MCF 10A (cell line): ENCODE measurements at regions not wholly inside any gene's neighbourhood (a gene's known extent, or its start where the extent isn't known, plus 50 kb on each side); places are given as distances from the start of the nearest gene placed in this dataset.

ENCODE experiments used
- BruUV-seq: library from RNA; stranded (reverse); fragments of 400-500 nt; replicated peaks from 2 replicates; lab custom pipeline; 2021; lab: Mats Ljungman, UMichigan
- CTCF ChIA-PET: fragments of 300-600 bp; sonication (Branson Sonifier 250); formaldehyde crosslinking; extraction: SDS; loops from one replicate; lab custom pipeline; 2021; ENCODE audit warnings: antibody characterized with exemption, inconsistent platforms; lab: Yijun Ruan, JAX
- POLR2A ChIA-PET: fragments of 300-600, 350-650 bp; sonication (Branson Sonifier 250); formaldehyde crosslinking; extraction: SDS; loops from one replicate; lab custom pipeline; 2020; ENCODE audit warnings: antibody characterized with exemption, inconsistent platforms; lab: Yijun Ruan, JAX
- DNase-seq: peaks from one replicate; pipeline ENCODE4 v3.0.0-alpha.2; 2018; ENCODE audit not compliant: unreplicated experiment
- H3K27ac Mint-ChIP-seq: one replicate; pipeline ENCODE4 v1.8.0; 2022; ENCODE audit warnings: mild to moderate bottlenecking, low read depth, mixed read lengths; ENCODE audit not compliant: unreplicated experiment
- H3K27me3 Mint-ChIP-seq: one replicate; pipeline ENCODE4 v1.8.0; 2022; ENCODE audit warnings: mixed read lengths; ENCODE audit not compliant: insufficient read depth, unreplicated experiment
- H3K36me3 Mint-ChIP-seq: one replicate; pipeline ENCODE4 v1.8.0; 2022; ENCODE audit warnings: mild to moderate bottlenecking, moderate library complexity, mixed read lengths; ENCODE audit not compliant: insufficient read depth, unreplicated experiment
- H3K4me1 Mint-ChIP-seq: one replicate; pipeline ENCODE4 v1.8.0; 2022; ENCODE audit warnings: mixed read lengths; ENCODE audit not compliant: insufficient read depth, unreplicated experiment
- H3K4me3 Mint-ChIP-seq: one replicate; pipeline ENCODE4 v1.8.0; 2022; ENCODE audit warnings: mild to moderate bottlenecking, moderate library complexity, mixed read lengths; ENCODE audit not compliant: unreplicated experiment
- H3K9me3 Mint-ChIP-seq: one replicate; pipeline ENCODE4 v1.8.0; 2022; ENCODE audit warnings: mixed read lengths; ENCODE audit not compliant: unreplicated experiment
- CTCF ChIP-seq: fragments of 200-600 bp; IDR thresholded peaks from one replicate; pipeline ENCODE4 v1.8.0; 2022; ENCODE audit warnings: antibody characterized with exemption, mild to moderate bottlenecking; ENCODE audit not compliant: unreplicated experiment
- intact Hi-C: fragments of 100-400 bp; cut with micrococcal nuclease; formaldehyde crosslinking; loops from 2 replicates; pipeline ENCODE4 v1.14.1; 2022

GRCh38 chr3:83150896-83151295 is 1389.5 kb upstream of the GBE1 start:
- CTCF ChIA-PET, result no interaction called here
- no peak for DNase-seq
- Mint-ChIP-seq H3K27me3 (no peaks in the 10 kb centered on the region), H3K27ac (no peak overlapping the region), H3K4me1 (no peaks in the 10 kb centered on the region), H3K36me3 (no peaks in the 10 kb centered on the region), H3K4me3 (no peak overlapping the region), H3K9me3 (peaks cover 14% of the 10 kb centered on the region)
- POLR2A ChIA-PET, result no interaction called here
- BruUV-seq, result no TSS peak
- no peak for TF ChIP-seq CTCF
- intact Hi-C loops, result no loop called here

- Mint-ChIP-seq H3K27me3 (no peaks in the 10 kb centered on the region), H3K4me3 (no peak overlapping the region), H3K36me3 (no peaks in the 10 kb centered on the region), H3K4me1 (no peaks in the 10 kb centered on the region), H3K9me3 (peaks cover 7% of the 10 kb centered on the region), H3K27ac (no peak overlapping the region)
- ChIA-PET POLR2A (no interaction called here), CTCF (interaction anchor here (0.6 kb wide), 1 partner anchor 467 kb away, joined by 3 read pairs; no protein-coding TSS in a partner anchor)
- no peak for DNase-seq
- no peak for TF ChIP-seq CTCF
- BruUV-seq, result no TSS peak
- intact Hi-C loops, result no loop called here
These were observed 1379.5 kb upstream of the GBE1 start for GRCh38 chr3:83140983-83141382.

- POLR2A ChIA-PET, result no interaction called here
- CTCF ChIA-PET, result no interaction called here
- BruUV-seq, result no TSS peak
- Mint-ChIP-seq H3K27me3 (no peaks in the 10 kb centered on the region), H3K27ac (no peak overlapping the region), H3K9me3 (no peaks in the 10 kb centered on the region), H3K4me1 (no peaks in the 10 kb centered on the region), H3K4me3 (no peak overlapping the region), H3K36me3 (no peaks in the 10 kb centered on the region)
- no peak for TF ChIP-seq CTCF
- no peak for DNase-seq
- intact Hi-C loops, result no loop called here
These were observed 1369.8 kb upstream of the GBE1 start for GRCh38 chr3:83131236-83131635.

GRCh38 chr3:83122774-83123350 is 1361.4 kb upstream of the GBE1 start:
- no peak for TF ChIP-seq CTCF
- Mint-ChIP-seq H3K4me3 (no peak overlapping the region), H3K4me1 (no peaks in the 10 kb centered on the region), H3K27ac (no peak overlapping the region), H3K9me3 (no peaks in the 10 kb centered on the region), H3K27me3 (no peaks in the 10 kb centered on the region), H3K36me3 (no peaks in the 10 kb centered on the region)
- BruUV-seq, result no TSS peak
- intact Hi-C loops, result no loop called here
- CTCF ChIA-PET, result no interaction called here
- no peak for DNase-seq
- POLR2A ChIA-PET, result no interaction called here
